Fibroblast of lung (primary cell): ENCODE measurements at regions not wholly inside any gene's neighbourhood (a gene's known extent, or its start where the extent isn't known, plus 50 kb on each side); places are given as distances from the start of the nearest gene placed in this dataset.

ENCODE experiments used
- CTCF ChIP-seq, 2 donors: IDR thresholded peaks in 1 of 2; conservative IDR thresholded peaks in 1 of 2; 1 replicate in 1 of 2; 2 replicates in 1 of 2; pipeline ENCODE4 v1.5.1; 2011 to 2012; ENCODE audit warnings: low read length in 2 of 2, control low read depth in 1 of 2, inconsistent platforms in 1 of 2, low read depth in 1 of 2, mild to moderate bottlenecking in 1 of 2
- EZH2 ChIP-seq: IDR thresholded peaks from 2 replicates; pipeline ENCODE4 v1.5.1; 2012; ENCODE audit warnings: low read length, control low read depth, mild to moderate bottlenecking; ENCODE audit errors: missing control alignments

- no peak for TF ChIP-seq CTCF (conservative IDR thresholded peaks at IDR 0.05 in 1 of 2, IDR thresholded peaks at IDR 0.05 in 1 of 2; ENCODE audit: low read depth in 1 of 2, low read length in 2 of 2)
- TF ChIP-seq EZH2: no peak
Observed at GRCh38 chr16:60230666-60231065, 1496.5 kb upstream of the GOT2 start.
